ENCODE measurements at regions not wholly inside any gene's neighbourhood (a gene's known extent, or its start where the extent isn't known, plus 50 kb on each side); places are given as distances from the start of the nearest gene placed in this dataset.

DNA sequence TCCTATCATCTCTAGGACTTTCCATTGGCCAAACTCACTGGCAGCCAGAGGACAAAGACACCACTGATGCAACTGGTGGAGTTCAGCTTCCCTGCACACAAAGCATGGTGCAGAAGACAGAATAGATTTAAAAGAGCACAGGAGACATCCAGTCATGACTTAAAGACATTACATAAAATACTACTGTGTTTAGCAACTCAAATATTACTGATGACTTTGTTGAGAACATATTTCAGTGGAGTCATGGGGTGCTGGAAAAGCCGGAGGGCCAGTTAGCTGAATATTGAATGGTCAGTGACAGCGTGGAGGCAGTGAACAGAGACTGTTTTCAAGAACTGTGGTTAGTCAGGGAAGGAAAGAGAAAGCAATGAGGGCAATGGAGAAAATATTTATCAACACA lies 296.3 kb upstream of the NRP1 start:
- DNase-seq = no peak
- peaks cover 0 to 6% (median 0%) of the 10 kb centered on the region in 3 donors for H3K9me3 ChIP-seq (ENCODE audit: control extremely low read depth in 1 of 3, control insufficient read depth in 2 of 3, insufficient read depth in 1 of 3, low read length in 2 of 3)
- H3K79me2 ChIP-seq (ENCODE audit: control insufficient read depth, insufficient read depth, low read length) = no peaks in the 10 kb centered on the region
- no peak overlapping the region for H3K27ac ChIP-seq (ENCODE audit: low read length in 2 of 2)
- intact Hi-C loops (cut with micrococcal nuclease) = no loop called here
- no peak overlapping the region for H2AFZ ChIP-seq (ENCODE audit: insufficient read depth, low read depth, low read length, poor library complexity, severe bottlenecking)
- H3K4me1 Mint-ChIP-seq = no peaks in the 10 kb centered on the region
- H3K27me3 Mint-ChIP-seq = no peaks in the 10 kb centered on the region
- H3K9ac ChIP-seq (ENCODE audit: low read length) = no peak overlapping the region
- H3K4me3 Mint-ChIP-seq = no peak overlapping the region
- H3K36me3 ChIP-seq (replicated peaks in 1 of 2; ENCODE audit: control extremely low read depth in 1 of 2, control insufficient read depth in 1 of 2, extremely low read depth in 1 of 2, insufficient read depth in 2 of 2, low read length in 1 of 2) = no peaks in the 10 kb centered on the region
- no peak overlapping the region for H3K4me2 ChIP-seq (replicated peaks; ENCODE audit: low read depth, low read length, poor library complexity, severe bottlenecking)
- H3K4me3 ChIP-seq (ENCODE audit: control extremely low read depth in 1 of 5, extremely low read depth in 1 of 5, insufficient read depth in 1 of 5, low read depth in 2 of 5, low read length in 4 of 5) = no peak overlapping the region
- no peaks in the 10 kb centered on the region for H3K4me1 ChIP-seq (ENCODE audit: control insufficient read depth in 2 of 2, insufficient read depth in 2 of 2, low read length in 2 of 2)
- TF ChIP-seq, protein P1, sequence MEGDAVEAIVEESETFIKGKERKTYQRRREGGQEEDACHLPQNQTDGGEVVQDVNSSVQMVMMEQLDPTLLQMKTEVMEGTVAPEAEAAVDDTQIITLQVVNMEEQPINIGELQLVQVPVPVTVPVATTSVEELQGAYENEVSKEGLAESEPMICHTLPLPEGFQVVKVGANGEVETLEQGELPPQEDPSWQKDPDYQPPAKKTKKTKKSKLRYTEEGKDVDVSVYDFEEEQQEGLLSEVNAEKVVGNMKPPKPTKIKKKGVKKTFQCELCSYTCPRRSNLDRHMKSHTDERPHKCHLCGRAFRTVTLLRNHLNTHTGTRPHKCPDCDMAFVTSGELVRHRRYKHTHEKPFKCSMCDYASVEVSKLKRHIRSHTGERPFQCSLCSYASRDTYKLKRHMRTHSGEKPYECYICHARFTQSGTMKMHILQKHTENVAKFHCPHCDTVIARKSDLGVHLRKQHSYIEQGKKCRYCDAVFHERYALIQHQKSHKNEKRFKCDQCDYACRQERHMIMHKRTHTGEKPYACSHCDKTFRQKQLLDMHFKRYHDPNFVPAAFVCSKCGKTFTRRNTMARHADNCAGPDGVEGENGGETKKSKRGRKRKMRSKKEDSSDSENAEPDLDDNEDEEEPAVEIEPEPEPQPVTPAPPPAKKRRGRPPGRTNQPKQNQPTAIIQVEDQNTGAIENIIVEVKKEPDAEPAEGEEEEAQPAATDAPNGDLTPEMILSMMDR (IDR thresholded peaks at IDR 0.05) = no peak
- no peak for TF ChIP-seq EZH2 (IDR thresholded peaks at IDR 0.05; ENCODE audit: borderline replicate concordance, insufficient read depth, low read depth, low read length, poor library complexity, severe bottlenecking)
- WGBS (ENCODE audit: insufficient coverage) = 93% methylated on average over 2 of the region's 2 CpGs
- no peak overlapping the region for H3K27ac Mint-ChIP-seq
- H3K9me3 Mint-ChIP-seq (ENCODE audit: insufficient read depth) = peaks cover 2% of the 10 kb centered on the region
- H4K20me1 ChIP-seq (ENCODE audit: control insufficient read depth, insufficient read depth, low read length, poor library complexity, severe bottlenecking) = no peaks in the 10 kb centered on the region
- ChIA-PET POLR2A (no interaction called here), CTCF (no interaction called here)
- H3K27me3 ChIP-seq (replicated peaks in 1 of 4; ENCODE audit: control extremely low read depth in 1 of 4, control insufficient read depth in 3 of 4, insufficient read depth in 4 of 4, low read length in 3 of 4) = no peaks in the 10 kb centered on the region
- ATAC-seq (ENCODE audit: low read depth) = no peak

DNA sequence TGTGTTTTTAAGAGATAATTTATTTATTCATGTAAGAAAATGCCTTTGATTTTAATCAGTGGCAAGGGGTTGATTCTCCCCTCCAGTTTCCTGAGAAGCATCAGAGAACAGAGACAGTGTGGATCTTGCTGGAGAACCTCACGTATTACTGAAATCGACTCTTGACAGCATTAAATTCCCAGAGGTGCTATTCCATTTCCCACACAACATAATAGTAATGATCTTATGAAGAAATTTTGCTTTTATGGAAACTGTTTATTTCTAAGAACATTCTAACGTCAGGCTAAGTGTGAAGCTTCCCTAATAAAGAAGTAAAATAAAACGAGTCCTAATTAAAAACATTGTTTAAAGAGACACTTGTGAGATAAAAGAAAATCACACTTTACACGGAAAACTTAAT lies 293.1 kb upstream of the NRP1 start:
- Histone ChIP-seq H3K9me3 (ENCODE audit: control extremely low read depth in 1 of 3, control insufficient read depth in 2 of 3, insufficient read depth in 1 of 3, low read length in 2 of 3) (peaks cover 0 to 6% (median 0%) of the 10 kb centered on the region in 3 donors), H3K4me2 (replicated peaks; ENCODE audit: low read depth, low read length, poor library complexity, severe bottlenecking) (no peak overlapping the region), H3K4me3 (ENCODE audit: control extremely low read depth in 1 of 5, extremely low read depth in 1 of 5, insufficient read depth in 1 of 5, low read depth in 2 of 5, low read length in 4 of 5) (no peak overlapping the region), H3K27ac (ENCODE audit: low read length in 2 of 2) (no peak overlapping the region), H3K79me2 (ENCODE audit: control insufficient read depth, insufficient read depth, low read length) (no peaks in the 10 kb centered on the region), H4K20me1 (ENCODE audit: control insufficient read depth, insufficient read depth, low read length, poor library complexity, severe bottlenecking) (no peaks in the 10 kb centered on the region), H3K4me1 (ENCODE audit: control insufficient read depth in 2 of 2, insufficient read depth in 2 of 2, low read length in 2 of 2) (no peaks in the 10 kb centered on the region), H3K27me3 (replicated peaks in 1 of 4; ENCODE audit: control extremely low read depth in 1 of 4, control insufficient read depth in 3 of 4, insufficient read depth in 4 of 4, low read length in 3 of 4) (no peaks in the 10 kb centered on the region), H2AFZ (ENCODE audit: insufficient read depth, low read depth, low read length, poor library complexity, severe bottlenecking) (no peak overlapping the region), H3K36me3 (replicated peaks in 1 of 2; ENCODE audit: control extremely low read depth in 1 of 2, control insufficient read depth in 1 of 2, extremely low read depth in 1 of 2, insufficient read depth in 2 of 2, low read length in 1 of 2) (no peaks in the 10 kb centered on the region), H3K9ac (ENCODE audit: low read length) (no peak overlapping the region)
- ATAC-seq (ENCODE audit: low read depth) (no peak), DNase-seq (no peak)
- intact Hi-C loops (cut with micrococcal nuclease) = no loop called here
- no peak for TF ChIP-seq EZH2 (IDR thresholded peaks at IDR 0.05; ENCODE audit: borderline replicate concordance, insufficient read depth, low read depth, low read length, poor library complexity, severe bottlenecking)
- TF ChIP-seq, protein P1 (IDR thresholded peaks at IDR 0.05) = no peak
- no peaks in the 10 kb centered on the region for H3K27me3 Mint-ChIP-seq
- H3K27ac Mint-ChIP-seq = no peak overlapping the region
- H3K4me1 Mint-ChIP-seq = no peaks in the 10 kb centered on the region
- no CpG with 5 or more reads among the region's 5 CpGs for WGBS (ENCODE audit: insufficient coverage)
- POLR2A ChIA-PET = no interaction called here
- no peak overlapping the region for H3K4me3 Mint-ChIP-seq
- peaks cover 2% of the 10 kb centered on the region for H3K9me3 Mint-ChIP-seq (ENCODE audit: insufficient read depth)
- CTCF ChIA-PET = no interaction called here

Measured in B cell (primary cell).